ENCODE measurements at regions not wholly inside any gene's neighbourhood (a gene's known extent, or its start where the extent isn't known, plus 50 kb on each side); places are given as distances from the start of the nearest gene placed in this dataset.

- no peak for TF ChIP-seq ATF3 (IDR thresholded peaks at IDR 0.05)
- no peak for TF ChIP-seq YY1 (IDR thresholded peaks at IDR 0.05)
- TF ChIP-seq CTCF (IDR thresholded peaks at IDR 0.05; ENCODE audit: low read depth, low read length, missing input control) = no peak
- no peak for TF ChIP-seq EGR1 (IDR thresholded peaks at IDR 0.05; ENCODE audit: low read depth in 2 of 2)
- no peak for TF ChIP-seq JUND (IDR thresholded peaks at IDR 0.05)
- no peak for TF ChIP-seq TAF1 (conservative IDR thresholded peaks at IDR 0.05)
- TF ChIP-seq MAX (IDR thresholded peaks at IDR 0.05) = no peak
- TF ChIP-seq SP1 (IDR thresholded peaks at IDR 0.05) = no peak
- TF ChIP-seq REST (IDR thresholded peaks at IDR 0.05) = no peak
These were observed 175.8 kb upstream of the PITX2 start for GRCh38 chr4:110798687-110799086.

Data from liver (tissue), 3 donors.